Tibial artery (tissue), 4 donors: ENCODE measurements at regions not wholly inside any gene's neighbourhood (a gene's known extent, or its start where the extent isn't known, plus 50 kb on each side); places are given as distances from the start of the nearest gene placed in this dataset.

Experiments
- DNase-seq, 2 donors: peaks; one replicate each; pipeline ENCODE4 v3.0.0-alpha.2; 2019
- H3K27ac ChIP-seq, 2 donors: fragments of 200-600 bp; sonication (generic) in 1 of 2; 1 replicate in 1 of 2; 2 replicates in 1 of 2; pipeline ENCODE4 v1.5.1; 2018 to 2019; ENCODE audit warnings: mild to moderate bottlenecking in 1 of 2
- H3K27me3 ChIP-seq, 2 donors: fragments of 200-600 bp; sonication (generic) in 1 of 2; one replicate each; pipeline versions ENCODE4 v1.5.1 to v1.6.0; 2016 to 2019
- H3K36me3 ChIP-seq, 3 donors: fragments of 200-600 bp; sonication (generic) in 2 of 3; one replicate each; pipeline ENCODE4 v1.5.1; 2016 to 2019; ENCODE audit warnings: mild to moderate bottlenecking in 2 of 3
- H3K4me1 ChIP-seq, 4 donors: fragments of 200-600 bp; sonication (generic) in 2 of 4; 1 replicate in 3 of 4; 2 replicates in 1 of 4; pipeline ENCODE4 v1.5.1; 2016 to 2019
- H3K4me3 ChIP-seq, 2 donors: fragments of 200-600 bp; sonication (generic) in 1 of 2; 1 replicate in 1 of 2; 2 replicates in 1 of 2; pipeline ENCODE4 v1.5.1; 2018 to 2019; ENCODE audit warnings: mild to moderate bottlenecking in 2 of 2
- H3K9me3 ChIP-seq, 3 donors: fragments of 200-600 bp; sonication (generic) in 1 of 3; one replicate each; pipeline ENCODE4 v1.5.1; 2016 to 2019
- CTCF ChIP-seq, 2 experiments: fragments of 200-600 bp in 1 of 2; fragments of 450-650 bp in 1 of 2; IDR thresholded peaks; one replicate each; pipeline ENCODE4 v1.5.1; 2017 to 2019; ENCODE audit warnings: antibody characterized with exemption in 2 of 2, mild to moderate bottlenecking in 1 of 2, moderate library complexity in 1 of 2
- intact Hi-C: fragments of 100-400 bp; cut with DNase I; formaldehyde crosslinking; loops from one replicate; pipeline ENCODE4 v1.15.0; 2023; ENCODE audit warnings: low total_unique reads

GRCh38 chr13:33578786-33579185 lies 239.2 kb upstream of the RFC3 start:
- no peak overlapping the region for H3K4me3 ChIP-seq
- no peak for DNase-seq
- no peak for TF ChIP-seq CTCF (IDR thresholded peaks at IDR 0.05)
- H3K27me3 ChIP-seq, result no peaks in the 10 kb centered on the region
- no peaks in the 10 kb centered on the region for H3K9me3 ChIP-seq
- intact Hi-C loops, result no loop called here
- no peaks in the 10 kb centered on the region for H3K36me3 ChIP-seq
- H3K27ac ChIP-seq, result no peak overlapping the region
- H3K4me1 ChIP-seq, result no peaks in the 10 kb centered on the region

- H3K27ac ChIP-seq, result no peak overlapping the region
- H3K4me3 ChIP-seq, result no peak overlapping the region
- intact Hi-C loops, result no loop called here
- H3K36me3 ChIP-seq, result no peaks in the 10 kb centered on the region
- no peaks in the 10 kb centered on the region for H3K4me1 ChIP-seq
- DNase-seq, result no peak
- no peak for TF ChIP-seq CTCF (IDR thresholded peaks at IDR 0.05)
- H3K9me3 ChIP-seq, result no peaks in the 10 kb centered on the region
- H3K27me3 ChIP-seq, result no peaks in the 10 kb centered on the region
Observed at GRCh38 chr13:33582121-33582520, 235.8 kb upstream of the RFC3 start.

DNA sequence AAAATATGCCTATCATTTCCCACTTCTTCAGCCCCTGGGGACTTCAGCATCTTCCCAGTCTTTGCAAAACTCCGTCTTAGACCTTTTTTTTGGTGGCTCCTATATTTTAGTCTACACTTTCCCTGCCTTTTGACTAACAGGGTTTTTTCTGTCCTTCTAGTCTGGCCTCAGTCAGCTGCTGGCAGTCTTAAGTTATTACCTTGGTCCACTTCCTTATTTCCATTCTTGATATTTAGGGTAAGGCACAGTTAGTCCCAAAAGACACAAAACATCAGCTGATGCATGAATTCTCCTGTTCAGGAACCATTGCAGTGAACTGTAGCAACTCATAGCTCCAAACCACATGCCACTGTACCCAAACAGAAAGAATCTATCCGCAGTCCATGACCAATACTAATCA lies 234.6 kb upstream of the RFC3 start:
- no peaks in the 10 kb centered on the region for H3K9me3 ChIP-seq
- no peak for DNase-seq
- H3K4me1 ChIP-seq, result no peaks in the 10 kb centered on the region
- H3K36me3 ChIP-seq, result no peaks in the 10 kb centered on the region
- H3K27ac ChIP-seq, result no peak overlapping the region
- H3K27me3 ChIP-seq, result no peaks in the 10 kb centered on the region
- intact Hi-C loops, result no loop called here
- TF ChIP-seq CTCF (IDR thresholded peaks at IDR 0.05), result no peak
- H3K4me3 ChIP-seq, result no peak overlapping the region

DNA sequence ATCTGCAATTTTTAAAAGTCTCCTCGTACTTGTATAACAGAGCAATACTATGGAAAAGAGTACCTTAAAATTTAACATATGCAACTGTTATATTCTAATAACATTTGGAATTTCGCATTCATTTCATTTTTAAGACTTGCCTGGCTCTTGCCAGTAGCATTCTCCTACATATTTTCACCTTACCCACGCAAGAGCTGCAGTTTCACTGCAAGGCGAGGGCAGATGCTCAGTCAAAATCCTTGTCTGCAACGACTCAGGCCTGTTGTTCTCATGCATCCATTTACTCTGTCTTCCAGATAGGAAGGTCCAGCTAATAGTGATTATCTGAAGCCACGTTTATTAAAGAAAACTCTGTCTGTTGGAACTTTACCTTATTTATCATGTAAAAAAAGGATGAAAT lies 227.0 kb upstream of the RFC3 start:
- H3K36me3 ChIP-seq, result no peaks in the 10 kb centered on the region
- H3K4me1 ChIP-seq, result no peaks in the 10 kb centered on the region
- TF ChIP-seq CTCF (IDR thresholded peaks at IDR 0.05), result no peak
- H3K27me3 ChIP-seq, result no peaks in the 10 kb centered on the region
- H3K9me3 ChIP-seq, result no peaks in the 10 kb centered on the region
- no peak overlapping the region for H3K4me3 ChIP-seq
- intact Hi-C loops, result no loop called here
- no peak for DNase-seq
- H3K27ac ChIP-seq, result no peak overlapping the region

- DNase-seq, result no peak
- intact Hi-C loops, result no loop called here
- Histone ChIP-seq H3K36me3 (no peaks in the 10 kb centered on the region), H3K27me3 (no peaks in the 10 kb centered on the region), H3K4me1 (peaks cover 0 to 14% (median 2%) of the 10 kb centered on the region in 4 donors), H3K9me3 (no peaks in the 10 kb centered on the region), H3K4me3 (no peak overlapping the region), H3K27ac (no peak overlapping the region)
- TF ChIP-seq CTCF (IDR thresholded peaks at IDR 0.05), result no peak
Observed at GRCh38 chr13:33606692-33607091, 211.3 kb upstream of the RFC3 start.

- H3K36me3 ChIP-seq, result no peaks in the 10 kb centered on the region
- H3K4me1 ChIP-seq, result peaks cover 0 to 22% (median 8%) of the 10 kb centered on the region in 4 donors
- peak; percentile 28 to 75 for DNase-seq
- H3K27me3 ChIP-seq, result no peaks in the 10 kb centered on the region
- H3K27ac ChIP-seq, result peak overlapping the region; percentile 67 to 82
- no peaks in the 10 kb centered on the region for H3K9me3 ChIP-seq
- peak overlapping the region; percentile 38 to 44 for H3K4me3 ChIP-seq
- no peak for TF ChIP-seq CTCF (IDR thresholded peaks at IDR 0.05)
- intact Hi-C loops, result no loop called here
Observed at GRCh38 chr13:33610438-33611120, 207.4 kb upstream of the RFC3 start.
